DOHH2 (cell line): ENCODE measurements at regions not wholly inside any gene's neighbourhood (a gene's known extent, or its start where the extent isn't known, plus 50 kb on each side); places are given as distances from the start of the nearest gene placed in this dataset.

Experiments
- EZH2phosphoT487 ChIP-seq: fragments of 200-600 bp; sonication (generic); IDR thresholded peaks from 2 replicates; pipeline ENCODE4 v1.6.1; 2017; ENCODE audit warnings: borderline replicate concordance, mild to moderate bottlenecking, antibody characterized with exemption, low read length, moderate library complexity, mixed read lengths
- TF ChIP-seq, protein P1 (sequence below): fragments of 200-600 bp; sonication (generic); IDR thresholded peaks from one replicate; pipeline ENCODE4 v1.5.1; 2014; ENCODE audit warnings: antibody characterized with exemption, mild to moderate bottlenecking, low read depth, low read length; ENCODE audit not compliant: poor library complexity, severe bottlenecking

DNA sequence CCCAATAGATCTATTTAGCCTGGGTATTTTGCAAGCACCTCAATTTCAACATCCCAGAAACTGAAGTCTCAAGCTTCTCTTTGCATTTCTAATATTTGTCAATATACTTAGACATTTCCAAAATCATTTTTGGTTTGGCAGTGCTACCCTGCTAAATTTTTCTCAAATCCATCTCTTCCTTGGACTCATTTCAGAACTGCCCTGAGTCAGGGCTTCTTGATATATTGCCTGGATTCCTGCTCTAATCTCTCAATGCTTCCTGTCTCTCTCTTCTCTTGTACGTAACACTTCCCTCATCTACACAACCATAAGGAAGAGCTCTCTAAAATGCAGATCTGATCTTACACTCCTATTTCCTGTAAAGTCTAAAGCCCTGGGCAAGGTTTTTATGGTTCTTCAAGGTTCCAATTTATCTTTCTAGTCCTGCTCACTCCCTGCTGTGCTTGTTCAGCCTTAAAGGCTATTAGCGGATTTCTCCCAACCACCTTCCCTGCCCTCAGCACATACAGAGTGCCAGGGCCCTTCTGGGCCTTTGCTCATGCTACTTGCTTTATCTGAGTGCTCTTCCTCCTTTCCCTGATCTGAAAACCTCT is 53.0 kb upstream of the MME start:
- TF ChIP-seq, protein P1, sequence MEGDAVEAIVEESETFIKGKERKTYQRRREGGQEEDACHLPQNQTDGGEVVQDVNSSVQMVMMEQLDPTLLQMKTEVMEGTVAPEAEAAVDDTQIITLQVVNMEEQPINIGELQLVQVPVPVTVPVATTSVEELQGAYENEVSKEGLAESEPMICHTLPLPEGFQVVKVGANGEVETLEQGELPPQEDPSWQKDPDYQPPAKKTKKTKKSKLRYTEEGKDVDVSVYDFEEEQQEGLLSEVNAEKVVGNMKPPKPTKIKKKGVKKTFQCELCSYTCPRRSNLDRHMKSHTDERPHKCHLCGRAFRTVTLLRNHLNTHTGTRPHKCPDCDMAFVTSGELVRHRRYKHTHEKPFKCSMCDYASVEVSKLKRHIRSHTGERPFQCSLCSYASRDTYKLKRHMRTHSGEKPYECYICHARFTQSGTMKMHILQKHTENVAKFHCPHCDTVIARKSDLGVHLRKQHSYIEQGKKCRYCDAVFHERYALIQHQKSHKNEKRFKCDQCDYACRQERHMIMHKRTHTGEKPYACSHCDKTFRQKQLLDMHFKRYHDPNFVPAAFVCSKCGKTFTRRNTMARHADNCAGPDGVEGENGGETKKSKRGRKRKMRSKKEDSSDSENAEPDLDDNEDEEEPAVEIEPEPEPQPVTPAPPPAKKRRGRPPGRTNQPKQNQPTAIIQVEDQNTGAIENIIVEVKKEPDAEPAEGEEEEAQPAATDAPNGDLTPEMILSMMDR, result no peak
- TF ChIP-seq EZH2phosphoT487, result no peak
